ENCODE measurements at regions not wholly inside any gene's neighbourhood (a gene's known extent, or its start where the extent isn't known, plus 50 kb on each side); places are given as distances from the start of the nearest gene placed in this dataset.

DNA sequence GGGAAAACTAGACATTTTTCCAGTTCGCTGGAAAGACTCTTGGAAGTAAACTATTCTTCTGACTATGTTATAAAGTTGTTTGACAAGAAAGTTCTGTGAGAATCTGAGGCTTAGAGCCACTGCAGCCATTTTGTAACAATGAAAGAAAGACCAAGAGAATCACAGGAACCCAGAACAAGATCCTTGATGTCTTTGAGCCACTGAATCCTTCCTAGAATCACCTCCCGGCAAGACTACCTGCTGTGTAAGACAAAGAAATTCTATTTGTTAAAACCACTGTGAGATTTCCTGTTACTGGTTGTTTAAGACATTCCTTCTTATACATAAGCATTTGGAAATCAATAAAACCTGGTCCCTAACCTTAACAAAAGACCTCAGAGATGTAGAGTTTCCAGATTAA, 175.7 kb upstream of the RASGEF1B start:
- TF ChIP-seq, protein P1, sequence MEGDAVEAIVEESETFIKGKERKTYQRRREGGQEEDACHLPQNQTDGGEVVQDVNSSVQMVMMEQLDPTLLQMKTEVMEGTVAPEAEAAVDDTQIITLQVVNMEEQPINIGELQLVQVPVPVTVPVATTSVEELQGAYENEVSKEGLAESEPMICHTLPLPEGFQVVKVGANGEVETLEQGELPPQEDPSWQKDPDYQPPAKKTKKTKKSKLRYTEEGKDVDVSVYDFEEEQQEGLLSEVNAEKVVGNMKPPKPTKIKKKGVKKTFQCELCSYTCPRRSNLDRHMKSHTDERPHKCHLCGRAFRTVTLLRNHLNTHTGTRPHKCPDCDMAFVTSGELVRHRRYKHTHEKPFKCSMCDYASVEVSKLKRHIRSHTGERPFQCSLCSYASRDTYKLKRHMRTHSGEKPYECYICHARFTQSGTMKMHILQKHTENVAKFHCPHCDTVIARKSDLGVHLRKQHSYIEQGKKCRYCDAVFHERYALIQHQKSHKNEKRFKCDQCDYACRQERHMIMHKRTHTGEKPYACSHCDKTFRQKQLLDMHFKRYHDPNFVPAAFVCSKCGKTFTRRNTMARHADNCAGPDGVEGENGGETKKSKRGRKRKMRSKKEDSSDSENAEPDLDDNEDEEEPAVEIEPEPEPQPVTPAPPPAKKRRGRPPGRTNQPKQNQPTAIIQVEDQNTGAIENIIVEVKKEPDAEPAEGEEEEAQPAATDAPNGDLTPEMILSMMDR (IDR thresholded peaks at IDR 0.05), result no peak
- no peak for TF ChIP-seq POLR2A (IDR thresholded peaks at IDR 0.05)
